ENCODE measurements at regions not wholly inside any gene's neighbourhood (a gene's known extent, or its start where the extent isn't known, plus 50 kb on each side); places are given as distances from the start of the nearest gene placed in this dataset.
"Not testable (repeated sequence)": the region's sequence is repeated elsewhere in the genome, so short reads cannot be mapped to it uniquely, and the experiment has no call there.

DNA sequence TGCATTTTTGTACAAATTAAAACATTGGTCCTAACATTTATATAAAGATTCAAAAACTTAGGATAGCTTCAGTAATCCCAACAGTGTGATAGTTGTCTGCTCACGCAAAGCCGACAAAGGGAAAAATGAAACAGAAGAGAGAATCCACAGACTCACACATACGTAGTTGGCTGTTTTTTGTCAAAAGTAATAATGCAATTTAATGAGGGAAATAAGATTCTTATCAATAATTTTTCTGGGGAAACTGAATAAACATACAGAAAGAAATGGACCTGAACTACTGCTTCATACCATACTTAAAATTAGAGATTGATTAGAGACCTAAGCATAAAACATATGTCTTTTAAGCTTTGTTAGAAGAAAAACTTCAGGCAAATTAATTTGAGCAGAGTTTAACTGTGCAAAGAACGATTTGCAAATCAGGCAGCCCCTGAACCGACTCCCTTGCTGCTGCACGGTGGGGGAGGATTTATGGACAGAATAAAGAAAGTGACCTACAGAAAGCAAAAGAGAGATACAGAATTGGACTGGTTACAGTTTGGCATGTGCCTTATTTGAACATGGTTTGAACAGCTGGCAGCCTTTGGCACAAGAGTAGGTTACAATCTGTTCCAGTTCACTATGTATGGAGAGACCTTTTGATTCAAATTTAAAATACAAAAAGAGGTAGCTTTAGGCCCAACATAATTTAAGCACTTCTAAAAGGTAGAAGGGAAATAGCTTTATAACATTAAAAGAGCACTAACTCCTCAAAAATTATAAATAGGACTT lies 64.9 kb upstream of the CTSV start:
- TF ChIP-seq POLR2A (IDR thresholded peaks at IDR 0.05; ENCODE audit: extremely low read depth, insufficient read length); MYC (IDR thresholded peaks at IDR 0.05; ENCODE audit: low read depth, low read length): not testable (repeated sequence)
- TF ChIP-seq, protein P1, sequence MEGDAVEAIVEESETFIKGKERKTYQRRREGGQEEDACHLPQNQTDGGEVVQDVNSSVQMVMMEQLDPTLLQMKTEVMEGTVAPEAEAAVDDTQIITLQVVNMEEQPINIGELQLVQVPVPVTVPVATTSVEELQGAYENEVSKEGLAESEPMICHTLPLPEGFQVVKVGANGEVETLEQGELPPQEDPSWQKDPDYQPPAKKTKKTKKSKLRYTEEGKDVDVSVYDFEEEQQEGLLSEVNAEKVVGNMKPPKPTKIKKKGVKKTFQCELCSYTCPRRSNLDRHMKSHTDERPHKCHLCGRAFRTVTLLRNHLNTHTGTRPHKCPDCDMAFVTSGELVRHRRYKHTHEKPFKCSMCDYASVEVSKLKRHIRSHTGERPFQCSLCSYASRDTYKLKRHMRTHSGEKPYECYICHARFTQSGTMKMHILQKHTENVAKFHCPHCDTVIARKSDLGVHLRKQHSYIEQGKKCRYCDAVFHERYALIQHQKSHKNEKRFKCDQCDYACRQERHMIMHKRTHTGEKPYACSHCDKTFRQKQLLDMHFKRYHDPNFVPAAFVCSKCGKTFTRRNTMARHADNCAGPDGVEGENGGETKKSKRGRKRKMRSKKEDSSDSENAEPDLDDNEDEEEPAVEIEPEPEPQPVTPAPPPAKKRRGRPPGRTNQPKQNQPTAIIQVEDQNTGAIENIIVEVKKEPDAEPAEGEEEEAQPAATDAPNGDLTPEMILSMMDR (IDR thresholded peaks at IDR 0.05; ENCODE audit: low read depth, low read length), result not testable (repeated sequence)
- TF ChIP-seq, protein P2, sequence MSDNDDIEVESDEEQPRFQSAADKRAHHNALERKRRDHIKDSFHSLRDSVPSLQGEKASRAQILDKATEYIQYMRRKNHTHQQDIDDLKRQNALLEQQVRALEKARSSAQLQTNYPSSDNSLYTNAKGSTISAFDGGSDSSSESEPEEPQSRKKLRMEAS (IDR thresholded peaks at IDR 0.05; ENCODE audit: low read depth, low read length), result not testable (repeated sequence)

Measured in NB4 (cell line).